Left lung (tissue), 4 donors: ENCODE measurements at regions not wholly inside any gene's neighbourhood (a gene's known extent, or its start where the extent isn't known, plus 50 kb on each side); places are given as distances from the start of the nearest gene placed in this dataset.

Experiments
- ATAC-seq: fragments of 200-7000 bp; cut with Tn5 transposase; one replicate; pipeline ENCODE4 v1.9.1; 2020; ENCODE audit warnings: moderate library complexity
- DNase-seq, 4 donors: peaks; one replicate each; pipeline ENCODE4 v3.0.0-alpha.2; 2013 to 2020
- H3K27ac ChIP-seq, 2 donors: fragments of 200-600 bp; sonication (generic) in 1 of 2; one replicate each; pipeline versions ENCODE4 v1.5.0 to v1.8.0; 2020 to 2021
- H3K27me3 ChIP-seq, 2 donors: fragments of 200-600 bp; sonication (generic) in 1 of 2; one replicate each; pipeline versions ENCODE4 v1.5.0 to v1.8.0; 2020 to 2021
- H3K36me3 ChIP-seq, 2 donors: fragments of 200-600 bp; sonication (generic) in 1 of 2; one replicate each; pipeline versions ENCODE4 v1.5.0 to v1.8.0; 2020 to 2021
- H3K4me1 ChIP-seq, 2 donors: fragments of 200-600 bp; one replicate each; pipeline ENCODE4 v1.8.0; 2021
- H3K4me3 ChIP-seq, 2 donors: fragments of 200-600 bp; sonication (generic) in 1 of 2; one replicate each; pipeline versions ENCODE4 v1.5.0 to v1.8.0; 2020 to 2021; ENCODE audit warnings: mild to moderate bottlenecking in 1 of 2
- H3K9me3 ChIP-seq, 2 donors: fragments of 200-600 bp; sonication (generic) in 1 of 2; one replicate each; pipeline versions ENCODE4 v1.5.0 to v1.8.0; 2020 to 2021
- CTCF ChIP-seq, 2 donors: fragments of 200-600 bp; sonication (generic) in 1 of 2; IDR thresholded peaks; one replicate each; pipeline versions ENCODE4 v1.5.0 to v1.8.0; 2021; ENCODE audit warnings: antibody characterized with exemption in 2 of 2
- intact Hi-C, 2 donors: fragments of 100-400 bp; cut with DNase I; formaldehyde crosslinking; loops; one replicate each; pipeline versions ENCODE4 v1.11.2 to v1.14.2; 2022
- donor health status: DM: no; HTN: yes; CAD: no.
- donor health status: DM: no; HTN: no; CAD: no.

- no peaks in the 10 kb centered on the region for H3K27me3 ChIP-seq
- no peaks in the 10 kb centered on the region for H3K4me1 ChIP-seq
- DNase-seq (no peak), ATAC-seq (no peak)
- no peak for TF ChIP-seq CTCF (IDR thresholded peaks at IDR 0.05)
- no peaks in the 10 kb centered on the region for H3K36me3 ChIP-seq
- H3K27ac ChIP-seq, result no peak overlapping the region
- no peak overlapping the region for H3K4me3 ChIP-seq
- intact Hi-C loops, result no loop called here
- no peaks in the 10 kb centered on the region for H3K9me3 ChIP-seq
These were observed 180.3 kb downstream of the ZDHHC21 start for GRCh38 chr9:14512942-14513341.

GRCh38 chr9:14511452-14511851 lies 181.8 kb downstream of the ZDHHC21 start:
- ATAC-seq, result no peak
- H3K4me3 ChIP-seq, result no peak overlapping the region
- no peak for DNase-seq
- no peaks in the 10 kb centered on the region for H3K27me3 ChIP-seq
- intact Hi-C loops, result no loop called here
- no peaks in the 10 kb centered on the region for H3K9me3 ChIP-seq
- H3K4me1 ChIP-seq, result no peaks in the 10 kb centered on the region
- H3K36me3 ChIP-seq, result no peaks in the 10 kb centered on the region
- no peak overlapping the region for H3K27ac ChIP-seq
- no peak for TF ChIP-seq CTCF (IDR thresholded peaks at IDR 0.05)

- H3K4me1 ChIP-seq, result no peaks in the 10 kb centered on the region
- ATAC-seq, result no peak
- TF ChIP-seq CTCF (IDR thresholded peaks at IDR 0.05), result no peak
- intact Hi-C loops, result no loop called here
- no peaks in the 10 kb centered on the region for H3K9me3 ChIP-seq
- no peaks in the 10 kb centered on the region for H3K36me3 ChIP-seq
- no peak overlapping the region for H3K27ac ChIP-seq
- H3K4me3 ChIP-seq, result no peak overlapping the region
- H3K27me3 ChIP-seq, result no peaks in the 10 kb centered on the region
- DNase-seq, result no peak
These were observed 184.3 kb downstream of the ZDHHC21 start for GRCh38 chr9:14508884-14509283.

GRCh38 chr9:14501366-14501765 lies 187.4 kb upstream of the NFIB start:
- DNase-seq (no peak), ATAC-seq (no peak)
- H3K27ac ChIP-seq, result no peak overlapping the region
- no peaks in the 10 kb centered on the region for H3K9me3 ChIP-seq
- H3K36me3 ChIP-seq, result no peaks in the 10 kb centered on the region
- H3K27me3 ChIP-seq, result no peaks in the 10 kb centered on the region
- intact Hi-C loops, result no loop called here
- no peak overlapping the region for H3K4me3 ChIP-seq
- TF ChIP-seq CTCF (IDR thresholded peaks at IDR 0.05), result no peak
- H3K4me1 ChIP-seq, result no peaks in the 10 kb centered on the region

GRCh38 chr9:14500705-14501104 lies 186.8 kb upstream of the NFIB start:
- Histone ChIP-seq H3K4me3 (no peak overlapping the region), H3K9me3 (no peaks in the 10 kb centered on the region), H3K27ac (no peak overlapping the region), H3K27me3 (no peaks in the 10 kb centered on the region), H3K36me3 (no peaks in the 10 kb centered on the region), H3K4me1 (no peaks in the 10 kb centered on the region)
- no peak for DNase-seq
- no peak for ATAC-seq
- no peak for TF ChIP-seq CTCF (IDR thresholded peaks at IDR 0.05)
- intact Hi-C loops, result no loop called here
